ENCODE measurements at regions not wholly inside any gene's neighbourhood (a gene's known extent, or its start where the extent isn't known, plus 50 kb on each side); places are given as distances from the start of the nearest gene placed in this dataset.

- H3K27ac Mint-ChIP-seq (ENCODE audit: low read depth, unreplicated experiment), result no peak overlapping the region
- H3K36me3 Mint-ChIP-seq (ENCODE audit: insufficient read depth, unreplicated experiment), result no peaks in the 10 kb centered on the region
- H3K4me3 Mint-ChIP-seq (ENCODE audit: unreplicated experiment), result no peak overlapping the region
- CTCF ChIA-PET, result no interaction called here
- POLR2A ChIA-PET, result no interaction called here
- peaks cover 16% of the 10 kb centered on the region for H3K9me3 Mint-ChIP-seq (ENCODE audit: unreplicated experiment)
- no peak for DNase-seq (ENCODE audit: unreplicated experiment)
- BruUV-seq (replicated peaks), result no TSS peak
- no peaks in the 10 kb centered on the region for H3K27me3 Mint-ChIP-seq (ENCODE audit: insufficient read depth, unreplicated experiment)
- TF ChIP-seq CTCF (IDR thresholded peaks at IDR 0.05; ENCODE audit: unreplicated experiment), result no peak
- intact Hi-C loops (cut with micrococcal nuclease), result no loop called here
- no peaks in the 10 kb centered on the region for H3K4me1 Mint-ChIP-seq (ENCODE audit: insufficient read depth, unreplicated experiment)
Measured at GRCh38 chr20:30985386-30985785, 272.1 kb upstream of the DEFB115 start.

Data from MCF 10A (cell line).